ENCODE measurements at regions not wholly inside any gene's neighbourhood (a gene's known extent, or its start where the extent isn't known, plus 50 kb on each side); places are given as distances from the start of the nearest gene placed in this dataset.

GRCh38 chr5:109935833-109936490 is 246.2 kb downstream of the MAN2A1 start:
- Histone ChIP-seq H3K4me1 (replicated peaks) (no peaks in the 10 kb centered on the region), H3K36me3 (no peaks in the 10 kb centered on the region), H3K27ac (no peak overlapping the region), H3K4me3 (no peak overlapping the region), H3K27me3 (replicated peaks) (no peaks in the 10 kb centered on the region), H3K9me3 (replicated peaks) (no peaks in the 10 kb centered on the region; the same call in 1 of the 2 replicates)
- no peak for DNase-seq (ENCODE audit: low read depth in 1 of 2, low spot score in 2 of 2)

- no peaks in the 10 kb centered on the region; the same call in 1 of the 2 replicates for H3K9me3 ChIP-seq (replicated peaks)
- no peak overlapping the region for H3K4me3 ChIP-seq
- no peak for DNase-seq (ENCODE audit: low read depth in 1 of 2, low spot score in 2 of 2)
These were observed 247.3 kb downstream of the MAN2A1 start for GRCh38 chr5:109936996-109937395.

GRCh38 chr5:109937951-109938350 is 248.2 kb downstream of the MAN2A1 start:
- DNase-seq (ENCODE audit: low read depth in 1 of 2, low spot score in 2 of 2) = no peak
- no peaks in the 10 kb centered on the region for H3K27me3 ChIP-seq (replicated peaks)
- no peaks in the 10 kb centered on the region for H3K36me3 ChIP-seq
- no peaks in the 10 kb centered on the region; the same call in 1 of the 2 replicates for H3K9me3 ChIP-seq (replicated peaks)
- no peaks in the 10 kb centered on the region for H3K4me1 ChIP-seq (replicated peaks)
- H3K4me3 ChIP-seq = no peak overlapping the region
- H3K27ac ChIP-seq = no peak overlapping the region

More at GRCh38 chr5:109936996-109937395, 247.3 kb downstream of the MAN2A1 start:
- Histone ChIP-seq H3K4me1 (replicated peaks) (no peaks in the 10 kb centered on the region), H3K27me3 (replicated peaks) (no peaks in the 10 kb centered on the region), H3K27ac (no peak overlapping the region), H3K36me3 (no peaks in the 10 kb centered on the region)

- H3K27ac ChIP-seq = no peak overlapping the region
- no peak for DNase-seq (ENCODE audit: low read depth in 1 of 2, low spot score in 2 of 2)
- H3K36me3 ChIP-seq = no peaks in the 10 kb centered on the region
- H3K4me1 ChIP-seq (replicated peaks) = no peaks in the 10 kb centered on the region
- no peaks in the 10 kb centered on the region; the same call in 1 of the 2 replicates for H3K9me3 ChIP-seq (replicated peaks)
- no peak overlapping the region for H3K4me3 ChIP-seq
- H3K27me3 ChIP-seq (replicated peaks) = no peaks in the 10 kb centered on the region
These were observed 248.7 kb downstream of the MAN2A1 start for GRCh38 chr5:109938453-109938852.

GRCh38 chr5:109939116-109939682 is 249.5 kb downstream of the MAN2A1 start:
- no peak overlapping the region for H3K4me3 ChIP-seq
- no peaks in the 10 kb centered on the region; the same call in 1 of the 2 replicates for H3K9me3 ChIP-seq (replicated peaks)
- H3K27ac ChIP-seq = no peak overlapping the region
- no peak for DNase-seq (ENCODE audit: low read depth in 1 of 2, low spot score in 2 of 2)
- H3K4me1 ChIP-seq (replicated peaks) = no peaks in the 10 kb centered on the region
- H3K27me3 ChIP-seq (replicated peaks) = no peaks in the 10 kb centered on the region
- H3K36me3 ChIP-seq = no peaks in the 10 kb centered on the region

GRCh38 chr5:109942646-109943045 is 252.9 kb downstream of the MAN2A1 start:
- no peaks in the 10 kb centered on the region for H3K36me3 ChIP-seq
- no peak for DNase-seq (ENCODE audit: low read depth in 1 of 2, low spot score in 2 of 2)
- H3K27me3 ChIP-seq (replicated peaks) = 0 out of 2 replicates have a peak, but pooled peaks cover 2% of the 10 kb centered on the region
- no peak overlapping the region for H3K4me3 ChIP-seq
- no peak overlapping the region for H3K27ac ChIP-seq
- no peaks in the 10 kb centered on the region; the same call in 1 of the 2 replicates for H3K9me3 ChIP-seq (replicated peaks)
- H3K4me1 ChIP-seq (replicated peaks) = no peaks in the 10 kb centered on the region

- no peaks in the 10 kb centered on the region for H3K36me3 ChIP-seq
These were observed 254.0 kb downstream of the MAN2A1 start for GRCh38 chr5:109943701-109944235.

GRCh38 chr5:109944461-109944860 is 254.7 kb downstream of the MAN2A1 start:
- Histone ChIP-seq H3K27me3 (replicated peaks) (0 out of 2 replicates have a peak, but pooled peaks cover 2% of the 10 kb centered on the region), H3K4me1 (replicated peaks) (no peaks in the 10 kb centered on the region), H3K9me3 (replicated peaks) (no peaks in the 10 kb centered on the region; the same call in 1 of the 2 replicates), H3K27ac (no peak overlapping the region), H3K4me3 (no peak overlapping the region), H3K36me3 (no peaks in the 10 kb centered on the region)
- DNase-seq (ENCODE audit: low read depth in 1 of 2, low spot score in 2 of 2) = no peak

More at GRCh38 chr5:109943701-109944235, 254.0 kb downstream of the MAN2A1 start:
- H3K27ac ChIP-seq = no peak overlapping the region
- H3K4me1 ChIP-seq (replicated peaks) = no peaks in the 10 kb centered on the region
- DNase-seq (ENCODE audit: low read depth in 1 of 2, low spot score in 2 of 2) = no peak
- no peak overlapping the region for H3K4me3 ChIP-seq
- H3K27me3 ChIP-seq (replicated peaks) = 0 out of 2 replicates have a peak, but pooled peaks cover 2% of the 10 kb centered on the region
- no peaks in the 10 kb centered on the region; the same call in 1 of the 2 replicates for H3K9me3 ChIP-seq (replicated peaks)

GRCh38 chr5:109945097-109945678 is 255.5 kb downstream of the MAN2A1 start:
- Histone ChIP-seq H3K9me3 (replicated peaks) (no peaks in the 10 kb centered on the region; the same call in 1 of the 2 replicates), H3K4me3 (no peak overlapping the region), H3K36me3 (no peaks in the 10 kb centered on the region), H3K4me1 (replicated peaks) (no peaks in the 10 kb centered on the region), H3K27ac (no peak overlapping the region), H3K27me3 (replicated peaks) (0 out of 2 replicates have a peak, but pooled peaks cover 2% of the 10 kb centered on the region)
- DNase-seq (ENCODE audit: low read depth in 1 of 2, low spot score in 2 of 2) = no peak

- no peaks in the 10 kb centered on the region for H3K9me3 ChIP-seq (replicated peaks)
- no peaks in the 10 kb centered on the region for H3K4me1 ChIP-seq (replicated peaks)
- 0 out of 2 replicates have a peak, but pooled peaks cover 2% of the 10 kb centered on the region for H3K27me3 ChIP-seq (replicated peaks)
- no peak overlapping the region for H3K4me3 ChIP-seq
- no peak overlapping the region for H3K27ac ChIP-seq
- no peak for DNase-seq (ENCODE audit: low read depth in 1 of 2, low spot score in 2 of 2)
- H3K36me3 ChIP-seq = no peaks in the 10 kb centered on the region
These were observed 256.2 kb downstream of the MAN2A1 start for GRCh38 chr5:109945723-109946480.

GRCh38 chr5:109946610-109947009 is 256.9 kb downstream of the MAN2A1 start:
- no peaks in the 10 kb centered on the region for H3K36me3 ChIP-seq
- DNase-seq (ENCODE audit: low read depth in 1 of 2, low spot score in 2 of 2) = no peak
- no peaks in the 10 kb centered on the region for H3K4me1 ChIP-seq (replicated peaks)
- no peak overlapping the region for H3K4me3 ChIP-seq
- 0 out of 2 replicates have a peak, but pooled peaks cover 2% of the 10 kb centered on the region for H3K27me3 ChIP-seq (replicated peaks)
- H3K9me3 ChIP-seq (replicated peaks) = no peaks in the 10 kb centered on the region
- no peak overlapping the region for H3K27ac ChIP-seq

GRCh38 chr5:109947667-109948066 is 257.9 kb downstream of the MAN2A1 start:
- no peaks in the 10 kb centered on the region for H3K36me3 ChIP-seq
- no peak overlapping the region for H3K4me3 ChIP-seq
- DNase-seq (ENCODE audit: low read depth in 1 of 2, low spot score in 2 of 2) = no peak
- no peak overlapping the region for H3K27ac ChIP-seq
- H3K4me1 ChIP-seq (replicated peaks) = no peaks in the 10 kb centered on the region
- H3K9me3 ChIP-seq (replicated peaks) = no peaks in the 10 kb centered on the region
- 0 out of 2 replicates have a peak, but pooled peaks cover 2% of the 10 kb centered on the region for H3K27me3 ChIP-seq (replicated peaks)

- Histone ChIP-seq H3K36me3 (no peaks in the 10 kb centered on the region), H3K4me1 (replicated peaks) (no peaks in the 10 kb centered on the region), H3K27ac (no peak overlapping the region), H3K4me3 (no peak overlapping the region), H3K27me3 (replicated peaks) (no peaks in the 10 kb centered on the region), H3K9me3 (replicated peaks) (no peaks in the 10 kb centered on the region)
- no peak for DNase-seq (ENCODE audit: low read depth in 1 of 2, low spot score in 2 of 2)
These were observed 260.9 kb downstream of the MAN2A1 start for GRCh38 chr5:109950634-109951033.

Measured in SJSA1 (cell line).